Esophagus muscularis mucosa (tissue), 4 donors: ENCODE measurements at regions not wholly inside any gene's neighbourhood (a gene's known extent, or its start where the extent isn't known, plus 50 kb on each side); places are given as distances from the start of the nearest gene placed in this dataset.

ENCODE experiments used
- DNase-seq: peaks from one replicate; pipeline ENCODE4 v3.0.0-alpha.2; 2017; ENCODE audit errors: extremely low spot score
- H3K27ac ChIP-seq, 4 donors: fragments of 200-600 bp; sonication (generic); replicated peaks in 1 of 4; 1 replicate in 3 of 4; 2 replicates in 1 of 4; pipeline ENCODE4 v1.5.1; 2016 to 2019; ENCODE audit warnings: mild to moderate bottlenecking in 1 of 4
- H3K27me3 ChIP-seq, 4 donors: fragments of 200-600 bp; sonication (generic); one replicate each; pipeline versions ENCODE4 v1.5.1 to v1.6.0; 2016 to 2019
- H3K36me3 ChIP-seq, 4 donors: fragments of 200-600 bp; sonication (generic); one replicate each; pipeline ENCODE4 v1.5.1; 2016 to 2019
- H3K4me1 ChIP-seq, 4 donors: fragments of 200-600 bp; sonication (generic); one replicate each; pipeline ENCODE4 v1.5.1; 2016 to 2019
- H3K4me3 ChIP-seq, 4 donors: fragments of 200-600 bp; sonication (generic); 1 replicate in 2 of 4; 2 replicates in 2 of 4; pipeline ENCODE4 v1.5.1; 2016 to 2019; ENCODE audit warnings: mild to moderate bottlenecking in 4 of 4, moderate library complexity in 1 of 4
- H3K9me3 ChIP-seq, 4 donors: fragments of 200-600 bp; sonication (generic); 1 replicate in 3 of 4; 2 replicates in 1 of 4; pipeline ENCODE4 v1.5.1; 2016 to 2019
- EP300 ChIP-seq: sonication (generic); formaldehyde crosslinking; IDR thresholded peaks from one replicate; pipeline ENCODE4 v1.6.1; 2017; ENCODE audit warnings: antibody characterized with exemption
- POLR2A ChIP-seq: fragments of 450-650 bp; IDR thresholded peaks from one replicate; pipeline ENCODE4 v1.6.1; 2017; ENCODE audit warnings: antibody characterized with exemption, moderate library complexity, mild to moderate bottlenecking, low read depth
- POLR2AphosphoS5 ChIP-seq, 2 donors: sonication (generic); formaldehyde crosslinking; IDR thresholded peaks; one replicate each; pipeline ENCODE4 v1.6.1; 2017; ENCODE audit warnings: antibody characterized with exemption in 2 of 2
- WGBS: methylation state at CpG from one replicate; pipeline ENCODE4 v1.1.5; 2018; 5-methylcytosine and 5-hydroxymethylcytosine counted together
- intact Hi-C: fragments of 100-400 bp; cut with DNase I; formaldehyde crosslinking; loops from one replicate; pipeline ENCODE4 v1.15.1; 2023
- TF ChIP-seq, protein P1 (sequence below), 3 experiments: fragments of 200-600 bp in 2 of 3; fragments of 450-650 bp in 1 of 3; sonication (generic) in 2 of 3; IDR thresholded peaks; one replicate each; pipeline ENCODE4 v1.5.1; 2017 to 2019; ENCODE audit warnings: antibody characterized with exemption in 3 of 3, mild to moderate bottlenecking in 2 of 3, moderate library complexity in 1 of 3

DNA sequence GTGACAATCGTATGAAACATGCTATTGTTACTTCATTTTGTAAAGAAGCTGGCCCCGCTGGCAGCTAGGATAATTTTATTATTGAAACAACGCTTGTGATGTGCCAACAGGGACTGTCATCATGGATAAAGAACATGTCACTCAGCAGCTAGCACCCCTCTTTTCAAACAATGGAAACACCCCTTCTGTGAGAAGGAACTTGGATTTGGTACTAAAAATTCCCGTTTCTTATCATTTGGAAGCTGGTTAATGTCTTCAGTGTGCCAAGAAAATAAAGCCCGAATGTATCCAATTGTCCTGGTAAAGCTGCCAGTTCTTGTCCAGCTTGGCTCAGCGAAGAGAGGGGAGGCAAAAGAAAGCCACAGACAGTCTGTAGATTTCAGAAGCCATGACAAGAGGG lies 186.6 kb downstream of the PHLDA1 start:
- no peak for DNase-seq
- H3K36me3 ChIP-seq = no peaks in the 10 kb centered on the region
- WGBS = 76% methylated on average over 6 of the region's 6 CpGs
- H3K27ac ChIP-seq = no peak overlapping the region
- TF ChIP-seq POLR2AphosphoS5 (IDR thresholded peaks at IDR 0.05) (no peak), POLR2A (no peak), EP300 (no peak)
- TF ChIP-seq, protein P1, sequence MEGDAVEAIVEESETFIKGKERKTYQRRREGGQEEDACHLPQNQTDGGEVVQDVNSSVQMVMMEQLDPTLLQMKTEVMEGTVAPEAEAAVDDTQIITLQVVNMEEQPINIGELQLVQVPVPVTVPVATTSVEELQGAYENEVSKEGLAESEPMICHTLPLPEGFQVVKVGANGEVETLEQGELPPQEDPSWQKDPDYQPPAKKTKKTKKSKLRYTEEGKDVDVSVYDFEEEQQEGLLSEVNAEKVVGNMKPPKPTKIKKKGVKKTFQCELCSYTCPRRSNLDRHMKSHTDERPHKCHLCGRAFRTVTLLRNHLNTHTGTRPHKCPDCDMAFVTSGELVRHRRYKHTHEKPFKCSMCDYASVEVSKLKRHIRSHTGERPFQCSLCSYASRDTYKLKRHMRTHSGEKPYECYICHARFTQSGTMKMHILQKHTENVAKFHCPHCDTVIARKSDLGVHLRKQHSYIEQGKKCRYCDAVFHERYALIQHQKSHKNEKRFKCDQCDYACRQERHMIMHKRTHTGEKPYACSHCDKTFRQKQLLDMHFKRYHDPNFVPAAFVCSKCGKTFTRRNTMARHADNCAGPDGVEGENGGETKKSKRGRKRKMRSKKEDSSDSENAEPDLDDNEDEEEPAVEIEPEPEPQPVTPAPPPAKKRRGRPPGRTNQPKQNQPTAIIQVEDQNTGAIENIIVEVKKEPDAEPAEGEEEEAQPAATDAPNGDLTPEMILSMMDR (IDR thresholded peaks at IDR 0.05) = no peak
- H3K9me3 ChIP-seq = no peaks in the 10 kb centered on the region
- H3K4me3 ChIP-seq = no peak overlapping the region
- H3K27me3 ChIP-seq = no peaks in the 10 kb centered on the region
- intact Hi-C loops = no loop called here
- peaks cover 0 to 19% (median 14%) of the 10 kb centered on the region in 4 donors for H3K4me1 ChIP-seq

DNA sequence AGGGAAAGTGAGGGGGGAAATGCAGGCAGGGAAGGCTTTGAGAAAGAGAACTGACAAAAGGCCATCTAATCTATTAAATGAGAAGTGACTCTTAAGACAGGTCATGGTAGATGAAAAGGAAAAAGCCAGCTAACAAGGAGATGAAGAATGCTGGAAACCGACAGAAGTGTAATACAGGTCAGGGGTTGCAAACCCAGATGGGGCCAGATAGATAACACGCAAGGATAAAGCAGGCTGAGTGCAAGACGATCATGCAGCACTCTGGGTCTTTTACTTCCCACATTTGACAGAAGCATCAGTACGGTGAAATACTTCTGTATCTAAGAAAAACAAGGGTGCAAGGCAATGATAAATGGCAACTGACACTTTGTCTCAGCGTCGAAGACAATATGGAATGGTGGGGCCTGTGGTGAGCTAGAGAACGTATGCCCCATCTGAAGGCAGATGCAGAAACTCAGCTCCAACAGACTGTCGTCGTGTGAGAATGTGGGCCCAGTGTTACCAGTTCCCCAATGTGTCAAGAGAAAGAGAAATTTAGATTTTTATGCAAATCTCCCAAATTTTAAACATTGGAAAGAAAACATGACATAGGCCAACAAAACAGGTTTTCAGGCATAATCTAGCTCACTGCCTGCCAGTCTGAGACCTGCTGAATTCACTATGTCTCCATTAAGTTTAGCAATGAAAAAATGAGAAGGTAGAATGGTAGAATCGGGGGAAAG lies 187.4 kb downstream of the PHLDA1 start:
- intact Hi-C loops = no loop called here
- H3K4me1 ChIP-seq = peaks cover 0 to 14% (median 12%) of the 10 kb centered on the region in 4 donors
- no peaks in the 10 kb centered on the region for H3K27me3 ChIP-seq
- WGBS = 86% methylated on average over 10 of the region's 10 CpGs
- DNase-seq = no peak
- TF ChIP-seq POLR2A (no peak), POLR2AphosphoS5 (IDR thresholded peaks at IDR 0.05) (no peak), EP300 (no peak)
- TF ChIP-seq, protein P1 (IDR thresholded peaks at IDR 0.05) = no peak
- no peaks in the 10 kb centered on the region for H3K36me3 ChIP-seq
- H3K27ac ChIP-seq = no peak overlapping the region
- H3K9me3 ChIP-seq = no peaks in the 10 kb centered on the region
- H3K4me3 ChIP-seq = no peak overlapping the region

DNA sequence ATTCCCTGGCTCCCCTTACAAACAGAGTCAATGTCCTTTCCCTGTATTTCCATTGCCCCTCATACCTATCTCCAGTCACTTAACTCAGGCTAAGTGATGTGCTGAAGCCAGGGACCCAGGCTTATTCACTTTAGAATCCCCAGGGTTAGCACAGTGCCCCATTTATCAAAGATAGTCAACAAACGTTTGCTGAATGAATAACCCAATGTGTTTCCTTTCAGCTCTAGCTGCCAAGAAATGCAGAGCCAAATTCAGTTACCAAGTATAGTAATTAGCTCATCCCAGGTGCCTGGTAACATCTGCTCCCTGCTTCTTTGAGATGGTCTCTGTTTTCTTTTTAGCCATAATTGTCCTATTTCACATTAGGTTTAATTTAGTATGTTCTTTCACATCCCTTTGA lies 189.5 kb downstream of the PHLDA1 start:
- H3K27me3 ChIP-seq = no peaks in the 10 kb centered on the region
- H3K9me3 ChIP-seq = no peaks in the 10 kb centered on the region
- TF ChIP-seq POLR2AphosphoS5 (IDR thresholded peaks at IDR 0.05) = no peak
- TF ChIP-seq POLR2A = no peak
- no peak for TF ChIP-seq EP300
- TF ChIP-seq, protein P1 (IDR thresholded peaks at IDR 0.05) = no peak
- DNase-seq = no peak
- H3K4me1 ChIP-seq = peaks cover 0 to 4% (median 0%) of the 10 kb centered on the region in 4 donors
- H3K36me3 ChIP-seq = no peaks in the 10 kb centered on the region
- H3K27ac ChIP-seq = no peak overlapping the region
- no peak overlapping the region for H3K4me3 ChIP-seq
- intact Hi-C loops = no loop called here
- 21% methylated on average over 1 of the region's 1 CpG for WGBS

DNA sequence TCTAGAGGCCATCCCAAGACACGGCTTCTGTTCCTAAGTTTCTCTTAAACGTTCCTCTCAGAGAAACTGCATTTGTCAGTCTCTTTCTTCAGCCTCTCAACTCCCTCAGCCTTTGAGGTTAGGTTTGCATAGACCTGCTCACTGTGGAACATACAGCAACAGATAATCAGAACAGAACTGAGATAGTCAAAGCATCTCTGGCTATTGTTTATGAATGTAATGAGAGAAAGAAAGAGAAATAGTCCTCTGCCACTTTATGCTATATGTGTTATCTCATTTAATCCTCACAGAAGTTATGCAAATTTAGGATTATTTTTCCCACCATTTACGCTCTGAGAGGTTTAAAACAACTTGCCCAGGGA lies 190.6 kb downstream of the PHLDA1 start:
- Histone ChIP-seq H3K27me3 (no peaks in the 10 kb centered on the region), H3K36me3 (no peaks in the 10 kb centered on the region), H3K4me1 (peaks cover 0 to 11% (median 2%) of the 10 kb centered on the region in 4 donors), H3K9me3 (no peaks in the 10 kb centered on the region), H3K4me3 (no peak overlapping the region), H3K27ac (no peak overlapping the region)
- intact Hi-C loops = no loop called here
- WGBS = 94% methylated on average over 3 of the region's 3 CpGs
- TF ChIP-seq EP300 = no peak
- no peak for TF ChIP-seq POLR2A
- TF ChIP-seq, protein P1 (IDR thresholded peaks at IDR 0.05) = no peak
- TF ChIP-seq POLR2AphosphoS5 (IDR thresholded peaks at IDR 0.05) = no peak
- no peak for DNase-seq

DNA sequence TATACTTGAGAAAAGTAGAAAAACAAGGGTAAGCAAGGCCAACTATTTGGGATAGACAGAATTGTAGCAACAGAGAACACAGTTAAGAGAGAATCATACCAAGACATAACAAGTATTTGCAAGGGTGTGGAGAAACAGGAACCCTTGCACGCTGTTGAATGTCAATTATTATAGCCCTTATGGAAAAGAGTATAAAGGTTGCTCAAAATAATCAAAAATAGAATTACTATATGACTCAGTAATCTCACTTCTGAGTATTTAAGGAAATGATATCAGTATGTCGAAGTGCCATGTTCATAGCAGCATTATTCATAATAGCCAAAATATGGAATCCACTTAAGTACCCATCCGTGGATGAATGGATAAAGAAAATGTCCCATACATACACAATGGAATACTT lies 193.3 kb downstream of the PHLDA1 start:
- 85% methylated on average over 3 of the region's 3 CpGs for whole genome bisulfite sequencing
- H3K27ac ChIP-seq = no peak overlapping the region
- H3K4me3 ChIP-seq = no peak overlapping the region
- no peaks in the 10 kb centered on the region for H3K36me3 ChIP-seq
- no peaks in the 10 kb centered on the region for H3K9me3 ChIP-seq
- H3K27me3 ChIP-seq = no peaks in the 10 kb centered on the region
- intact Hi-C loops = no loop called here
- peaks cover 0 to 11% (median 3%) of the 10 kb centered on the region in 4 donors for H3K4me1 ChIP-seq
- DNase-seq = no peak
- TF ChIP-seq POLR2AphosphoS5 (IDR thresholded peaks at IDR 0.05) = no peak
- TF ChIP-seq, protein P1 (IDR thresholded peaks at IDR 0.05) = no peak
- no peak for TF ChIP-seq POLR2A
- no peak for TF ChIP-seq EP300
